Spleen (tissue), 11 donors: ENCODE measurements at regions not wholly inside any gene's neighbourhood (a gene's known extent, or its start where the extent isn't known, plus 50 kb on each side); places are given as distances from the start of the nearest gene placed in this dataset.

Source experiments
- DNase-seq: peaks from one replicate; pipeline ENCODE4 v3.0.0-alpha.2; 2020
- H3K27ac ChIP-seq, 8 donors: fragments of 200-600 bp; sonication (generic) in 7 of 8; 1 replicate in 4 of 8; 2 replicates in 4 of 8; pipeline versions ENCODE4 v1.5.0 to v1.8.0; 2016 to 2021; ENCODE audit warnings: inconsistent platforms in 4 of 8, mild to moderate bottlenecking in 4 of 8, moderate library complexity in 1 of 8
- H3K27me3 ChIP-seq, 7 donors: fragments of 200-600 bp; sonication (generic) in 6 of 7; replicated peaks in 1 of 7; 1 replicate in 4 of 7; 2 replicates in 3 of 7; pipeline versions ENCODE4 v1.5.0 to v1.8.0; 2016 to 2021; ENCODE audit warnings: inconsistent platforms in 3 of 7, mild to moderate bottlenecking in 1 of 7
- H3K36me3 ChIP-seq, 6 donors: fragments of 200-600 bp; sonication (generic) in 5 of 6; 1 replicate in 4 of 6; 2 replicates in 2 of 6; pipeline versions ENCODE4 v1.5.0 to v1.8.0; 2016 to 2021; ENCODE audit warnings: inconsistent platforms in 2 of 6
- H3K4me1 ChIP-seq, 6 donors: fragments of 200-600 bp; sonication (generic) in 5 of 6; 1 replicate in 3 of 6; 2 replicates in 3 of 6; pipeline versions ENCODE4 v1.5.0 to v1.8.0; 2016 to 2021; ENCODE audit warnings: inconsistent platforms in 3 of 6
- H3K4me3 ChIP-seq, 8 donors: fragments of 200-600 bp; sonication (generic) in 7 of 8; 1 replicate in 4 of 8; 2 replicates in 4 of 8; pipeline versions ENCODE4 v1.5.0 to v1.8.0; 2016 to 2021; ENCODE audit warnings: inconsistent platforms in 4 of 8, mild to moderate bottlenecking in 4 of 8, moderate library complexity in 2 of 8
- H3K9me3 ChIP-seq, 8 donors: fragments of 200-600 bp; sonication (generic) in 7 of 8; 1 replicate in 4 of 8; 2 replicates in 4 of 8; pipeline versions ENCODE4 v1.5.0 to v1.8.0; 2016 to 2021; ENCODE audit warnings: inconsistent platforms in 4 of 8
- POLR2A ChIP-seq, 3 donors: fragments of 450-650 bp; IDR thresholded peaks; one replicate each; pipeline ENCODE4 v1.5.1; 2017; ENCODE audit warnings: antibody characterized with exemption in 3 of 3, mild to moderate bottlenecking in 1 of 3
- POLR2AphosphoS5 ChIP-seq, 3 donors: sonication (generic); formaldehyde crosslinking; IDR thresholded peaks; one replicate each; pipeline ENCODE4 v1.5.1; 2017; ENCODE audit warnings: antibody characterized with exemption in 3 of 3
- WGBS, 5 donors: extraction: QIAGEN DNeasy Blood & Tissue Kit in 3 of 5; methylation state at CpG; one replicate each; pipeline versions ENCODE4 v1.1.5 to v1.1.7; 2013 to 2018; 5-methylcytosine and 5-hydroxymethylcytosine counted together
- intact Hi-C: fragments of 100-400 bp; cut with DNase I; formaldehyde crosslinking; loops from one replicate; pipeline ENCODE4 v1.15.0; 2023; ENCODE audit warnings: low total_unique reads
- TF ChIP-seq, protein P1 (sequence below), 11 experiments: fragments of 200-600 bp in 7 of 11; fragments of 450-650 bp in 4 of 11; sonication (generic) in 4 of 11; IDR thresholded peaks in 8 of 11; conservative IDR thresholded peaks in 3 of 11; 1 replicate in 7 of 11; 2 replicates in 4 of 11; pipeline versions ENCODE4 v1.4.0 to v1.8.0; 2016 to 2021; ENCODE audit warnings: antibody characterized with exemption in 11 of 11, inconsistent platforms in 4 of 11, mild to moderate bottlenecking in 1 of 11
- donor health status: healthy with polysubstance abuse.
- donor health status: DM: no; HTN: no; CAD: no; lungs with moderate emphysema.
- donor health status: DM: no; HTN: no; CAD: no.
- donor health status: Bipolar disorder and iron deficiency.
- donor health status: healthy.
- donor health status: DM: no; HTN: no; CAD: no.
- donor health status: DM: yes; HTN: yes; CAD: no.

DNA sequence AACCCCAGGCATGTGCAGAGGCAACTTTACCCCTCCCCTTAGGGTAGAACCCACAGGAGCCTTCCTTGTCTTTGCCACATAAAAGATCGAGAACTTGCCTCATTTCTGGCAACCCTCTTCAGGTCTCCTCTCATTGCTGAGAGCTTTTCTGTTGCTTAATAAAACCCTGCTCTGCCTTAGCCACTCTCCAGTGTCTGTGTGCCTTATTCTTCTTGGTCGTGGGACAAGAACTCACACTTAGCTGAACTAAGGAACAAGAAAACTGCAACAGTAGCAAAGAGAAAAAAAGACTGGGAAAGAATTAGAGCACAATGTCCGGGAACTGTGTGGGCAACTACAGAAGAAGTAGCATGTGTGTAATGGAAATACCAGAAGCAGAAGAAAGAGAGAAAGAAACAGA lies 56.2 kb upstream of the SMIM21 start:
- no peak for DNase-seq
- peaks cover 0 to 24% (median 11%) of the 10 kb centered on the region in 8 donors for H3K9me3 ChIP-seq
- H3K4me3 ChIP-seq: no peak overlapping the region
- intact Hi-C loops: loop anchor here (5.0 kb wide), 1 partner anchor 826 kb away; no protein-coding TSS in a partner anchor
- 74 to 91% (median 85%) methylated on average over 3 of the region's 3 CpGs for WGBS, 5 donors
- peaks cover 0 to 5% (median 0%) of the 10 kb centered on the region in 7 donors for H3K27me3 ChIP-seq
- H3K27ac ChIP-seq: no peak overlapping the region
- H3K36me3 ChIP-seq: no peaks in the 10 kb centered on the region
- TF ChIP-seq POLR2AphosphoS5 (IDR thresholded peaks at IDR 0.05): no peak
- TF ChIP-seq POLR2A (IDR thresholded peaks at IDR 0.05): no peak
- TF ChIP-seq, protein P1, sequence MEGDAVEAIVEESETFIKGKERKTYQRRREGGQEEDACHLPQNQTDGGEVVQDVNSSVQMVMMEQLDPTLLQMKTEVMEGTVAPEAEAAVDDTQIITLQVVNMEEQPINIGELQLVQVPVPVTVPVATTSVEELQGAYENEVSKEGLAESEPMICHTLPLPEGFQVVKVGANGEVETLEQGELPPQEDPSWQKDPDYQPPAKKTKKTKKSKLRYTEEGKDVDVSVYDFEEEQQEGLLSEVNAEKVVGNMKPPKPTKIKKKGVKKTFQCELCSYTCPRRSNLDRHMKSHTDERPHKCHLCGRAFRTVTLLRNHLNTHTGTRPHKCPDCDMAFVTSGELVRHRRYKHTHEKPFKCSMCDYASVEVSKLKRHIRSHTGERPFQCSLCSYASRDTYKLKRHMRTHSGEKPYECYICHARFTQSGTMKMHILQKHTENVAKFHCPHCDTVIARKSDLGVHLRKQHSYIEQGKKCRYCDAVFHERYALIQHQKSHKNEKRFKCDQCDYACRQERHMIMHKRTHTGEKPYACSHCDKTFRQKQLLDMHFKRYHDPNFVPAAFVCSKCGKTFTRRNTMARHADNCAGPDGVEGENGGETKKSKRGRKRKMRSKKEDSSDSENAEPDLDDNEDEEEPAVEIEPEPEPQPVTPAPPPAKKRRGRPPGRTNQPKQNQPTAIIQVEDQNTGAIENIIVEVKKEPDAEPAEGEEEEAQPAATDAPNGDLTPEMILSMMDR (IDR thresholded peaks at IDR 0.05 in 8 of 11, conservative IDR thresholded peaks at IDR 0.05 in 3 of 11): no peak
- H3K4me1 ChIP-seq: no peaks in the 10 kb centered on the region

DNA sequence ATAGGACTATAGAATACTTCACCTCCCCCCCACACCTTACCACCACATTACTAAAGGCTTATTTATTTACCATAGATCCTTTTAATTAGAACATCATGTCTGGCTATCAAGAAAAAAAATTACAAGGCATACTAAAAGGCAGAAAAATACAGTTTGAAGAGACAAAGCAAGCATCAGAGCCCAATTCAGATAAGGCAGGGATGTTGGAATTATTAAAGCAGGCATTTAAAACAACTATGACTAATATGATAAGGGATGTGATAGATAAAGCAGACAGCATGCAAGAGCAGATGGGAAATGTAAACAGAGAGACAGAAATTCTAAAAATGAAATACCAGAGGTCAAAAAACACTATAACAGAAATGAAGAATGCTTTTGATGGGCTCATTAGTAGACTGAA lies 55.4 kb upstream of the SMIM21 start:
- Histone ChIP-seq H3K4me1 (no peaks in the 10 kb centered on the region), H3K36me3 (no peaks in the 10 kb centered on the region), H3K27ac (no peak overlapping the region), H3K27me3 (peaks cover 0 to 5% (median 0%) of the 10 kb centered on the region in 7 donors), H3K9me3 (peaks cover 0 to 24% (median 11%) of the 10 kb centered on the region in 8 donors), H3K4me3 (no peak overlapping the region)
- intact Hi-C loops: loop anchor here (5.0 kb wide), 1 partner anchor 826 kb away; no protein-coding TSS in a partner anchor
- TF ChIP-seq POLR2A (IDR thresholded peaks at IDR 0.05): no peak
- no peak for TF ChIP-seq POLR2AphosphoS5 (IDR thresholded peaks at IDR 0.05)
- TF ChIP-seq, protein P1 (IDR thresholded peaks at IDR 0.05 in 8 of 11, conservative IDR thresholded peaks at IDR 0.05 in 3 of 11): no peak
- DNase-seq: no peak

DNA sequence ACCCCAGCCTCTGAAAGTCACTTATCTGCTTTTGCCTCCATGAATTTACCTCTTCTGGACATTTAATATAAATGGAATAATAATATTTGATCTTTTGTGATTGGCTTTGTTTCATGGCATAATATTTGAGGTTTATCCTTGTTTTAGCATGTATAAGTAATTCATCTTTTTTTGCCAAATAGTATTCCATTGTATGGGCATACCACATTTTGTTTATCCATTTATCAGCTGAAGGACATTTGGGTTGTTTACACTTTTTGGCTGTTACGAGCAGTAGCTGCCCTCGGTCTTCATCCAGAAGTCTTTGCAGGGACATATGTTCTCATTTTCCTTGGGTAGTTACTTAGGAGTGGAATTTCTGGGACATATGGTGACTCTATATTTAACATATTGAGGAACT lies 53.0 kb upstream of the SMIM21 start:
- no peak overlapping the region for H3K27ac ChIP-seq
- no peaks in the 10 kb centered on the region for H3K36me3 ChIP-seq

More for the DNA sequence above, 53.0 kb upstream of the SMIM21 start:
- DNase-seq: no peak
- intact Hi-C loops: loop anchor here (5.0 kb wide), 1 partner anchor 823 kb away; no protein-coding TSS in a partner anchor
- H3K4me1 ChIP-seq: no peaks in the 10 kb centered on the region
- peaks cover 0 to 24% (median 11%) of the 10 kb centered on the region in 8 donors for H3K9me3 ChIP-seq
- H3K27me3 ChIP-seq: no peaks in the 10 kb centered on the region
- 93 to 99% (median 96%) methylated on average over 2 of the region's 2 CpGs for WGBS, 5 donors
- no peak for TF ChIP-seq POLR2A (IDR thresholded peaks at IDR 0.05)
- TF ChIP-seq, protein P1 (IDR thresholded peaks at IDR 0.05 in 8 of 11, conservative IDR thresholded peaks at IDR 0.05 in 3 of 11): no peak
- TF ChIP-seq POLR2AphosphoS5 (IDR thresholded peaks at IDR 0.05): no peak
- no peak overlapping the region for H3K4me3 ChIP-seq
